ENCODE measurements at regions not wholly inside any gene's neighbourhood (a gene's known extent, or its start where the extent isn't known, plus 50 kb on each side); places are given as distances from the start of the nearest gene placed in this dataset.

- Mint-ChIP-seq H3K4me3 (ENCODE audit: low read depth) (no peak overlapping the region), H3K27me3 (ENCODE audit: low read depth) (no peaks in the 10 kb centered on the region), H3K27ac (no peak overlapping the region), H3K36me3 (ENCODE audit: low read depth) (no peaks in the 10 kb centered on the region), H3K4me1 (ENCODE audit: low read depth) (no peaks in the 10 kb centered on the region), H3K9me3 (no peaks in the 10 kb centered on the region)
- intact Hi-C loops (cut with micrococcal nuclease) = no loop called here
- no peak for DNase-seq (ENCODE audit: low spot score)
Observed at GRCh38 chr3:174336784-174337183, 522.4 kb upstream of the NAALADL2 start.

DNA sequence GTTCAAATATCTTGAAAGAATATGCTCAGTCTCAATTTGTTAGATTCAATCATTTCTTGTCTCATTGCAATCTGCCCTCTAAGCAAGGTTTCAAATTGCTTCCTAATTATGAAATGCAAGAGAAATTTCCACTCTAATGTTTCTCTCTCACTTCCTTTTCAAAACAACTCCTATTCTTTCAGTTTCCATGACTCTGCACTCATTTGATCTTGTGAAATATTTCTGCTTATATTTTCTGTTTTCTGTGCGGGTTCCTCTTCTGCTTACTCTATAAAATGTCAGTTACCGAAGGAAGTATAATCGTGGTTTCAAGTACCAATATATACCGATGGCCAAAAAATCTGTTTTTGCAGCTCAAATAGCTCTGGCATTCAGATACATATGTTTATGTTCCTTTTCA lies 521.9 kb upstream of the NAALADL2 start:
- Mint-ChIP-seq H3K36me3 (ENCODE audit: low read depth) (no peaks in the 10 kb centered on the region), H3K4me1 (ENCODE audit: low read depth) (no peaks in the 10 kb centered on the region), H3K4me3 (ENCODE audit: low read depth) (no peak overlapping the region), H3K27me3 (ENCODE audit: low read depth) (no peaks in the 10 kb centered on the region), H3K27ac (no peak overlapping the region), H3K9me3 (no peaks in the 10 kb centered on the region)
- intact Hi-C loops (cut with micrococcal nuclease) = no loop called here
- DNase-seq (ENCODE audit: low spot score) = no peak

GRCh38 chr3:174340624-174341587 lies 518.2 kb upstream of the NAALADL2 start:
- H3K9me3 Mint-ChIP-seq = no peaks in the 10 kb centered on the region
- H3K36me3 Mint-ChIP-seq (ENCODE audit: low read depth) = no peaks in the 10 kb centered on the region
- DNase-seq (ENCODE audit: low spot score) = no peak
- no peak overlapping the region for H3K4me3 Mint-ChIP-seq (ENCODE audit: low read depth)
- intact Hi-C loops (cut with micrococcal nuclease) = no loop called here
- no peak overlapping the region for H3K27ac Mint-ChIP-seq
- H3K4me1 Mint-ChIP-seq (ENCODE audit: low read depth) = no peaks in the 10 kb centered on the region
- H3K27me3 Mint-ChIP-seq (ENCODE audit: low read depth) = no peaks in the 10 kb centered on the region

DNA sequence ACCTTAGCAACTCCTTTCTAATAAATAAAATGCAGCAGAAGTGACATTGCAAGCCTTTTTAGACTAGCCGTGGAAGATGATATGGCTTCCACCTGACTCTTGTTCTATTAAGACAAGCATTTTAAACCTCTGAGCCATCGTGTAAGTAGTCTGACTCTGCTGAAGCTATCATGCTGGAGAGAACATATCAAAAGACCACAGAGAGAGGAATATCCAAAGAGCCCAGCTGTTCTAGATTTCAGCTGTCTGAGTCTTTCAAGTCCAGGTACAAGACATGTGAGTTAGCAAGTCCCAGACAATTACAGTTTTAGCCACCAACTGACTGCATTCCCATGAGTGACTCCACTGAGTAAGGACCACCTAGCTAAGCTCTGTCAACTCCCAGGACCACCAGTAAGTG lies 517.0 kb upstream of the NAALADL2 start:
- Mint-ChIP-seq H3K36me3 (ENCODE audit: low read depth) (no peaks in the 10 kb centered on the region), H3K27ac (no peak overlapping the region), H3K9me3 (no peaks in the 10 kb centered on the region), H3K4me1 (ENCODE audit: low read depth) (no peaks in the 10 kb centered on the region), H3K27me3 (ENCODE audit: low read depth) (no peaks in the 10 kb centered on the region), H3K4me3 (ENCODE audit: low read depth) (no peak overlapping the region)
- intact Hi-C loops (cut with micrococcal nuclease) = no loop called here
- no peak for DNase-seq (ENCODE audit: low spot score)

GRCh38 chr3:174342941-174343501 lies 516.1 kb upstream of the NAALADL2 start:
- no peak overlapping the region for H3K4me3 Mint-ChIP-seq (ENCODE audit: low read depth)

GRCh38 chr3:174346141-174346540 lies 513.0 kb upstream of the NAALADL2 start:
- H3K4me3 Mint-ChIP-seq (ENCODE audit: low read depth) = no peak overlapping the region
- H3K36me3 Mint-ChIP-seq (ENCODE audit: low read depth) = no peaks in the 10 kb centered on the region
- no peaks in the 10 kb centered on the region for H3K9me3 Mint-ChIP-seq
- intact Hi-C loops (cut with micrococcal nuclease) = no loop called here
- no peaks in the 10 kb centered on the region for H3K27me3 Mint-ChIP-seq (ENCODE audit: low read depth)
- H3K27ac Mint-ChIP-seq = no peak overlapping the region
- no peak for DNase-seq (ENCODE audit: low spot score)
- no peaks in the 10 kb centered on the region for H3K4me1 Mint-ChIP-seq (ENCODE audit: low read depth)

More at GRCh38 chr3:174342941-174343501, 516.1 kb upstream of the NAALADL2 start:
- no peak overlapping the region for H3K27ac Mint-ChIP-seq
- no peaks in the 10 kb centered on the region for H3K36me3 Mint-ChIP-seq (ENCODE audit: low read depth)
- no peak for DNase-seq (ENCODE audit: low spot score)
- no peaks in the 10 kb centered on the region for H3K4me1 Mint-ChIP-seq (ENCODE audit: low read depth)
- intact Hi-C loops (cut with micrococcal nuclease) = no loop called here
- no peaks in the 10 kb centered on the region for H3K9me3 Mint-ChIP-seq
- H3K27me3 Mint-ChIP-seq (ENCODE audit: low read depth) = no peaks in the 10 kb centered on the region

- intact Hi-C loops (cut with micrococcal nuclease) = no loop called here
- no peak for DNase-seq (ENCODE audit: low spot score)
- no peaks in the 10 kb centered on the region for H3K9me3 Mint-ChIP-seq
- no peaks in the 10 kb centered on the region for H3K4me1 Mint-ChIP-seq (ENCODE audit: low read depth)
- H3K36me3 Mint-ChIP-seq (ENCODE audit: low read depth) = no peaks in the 10 kb centered on the region
- H3K4me3 Mint-ChIP-seq (ENCODE audit: low read depth) = no peak overlapping the region
- H3K27ac Mint-ChIP-seq = no peak overlapping the region
- no peaks in the 10 kb centered on the region for H3K27me3 Mint-ChIP-seq (ENCODE audit: low read depth)
Observed at GRCh38 chr3:174346571-174346970, 512.6 kb upstream of the NAALADL2 start.

DNA sequence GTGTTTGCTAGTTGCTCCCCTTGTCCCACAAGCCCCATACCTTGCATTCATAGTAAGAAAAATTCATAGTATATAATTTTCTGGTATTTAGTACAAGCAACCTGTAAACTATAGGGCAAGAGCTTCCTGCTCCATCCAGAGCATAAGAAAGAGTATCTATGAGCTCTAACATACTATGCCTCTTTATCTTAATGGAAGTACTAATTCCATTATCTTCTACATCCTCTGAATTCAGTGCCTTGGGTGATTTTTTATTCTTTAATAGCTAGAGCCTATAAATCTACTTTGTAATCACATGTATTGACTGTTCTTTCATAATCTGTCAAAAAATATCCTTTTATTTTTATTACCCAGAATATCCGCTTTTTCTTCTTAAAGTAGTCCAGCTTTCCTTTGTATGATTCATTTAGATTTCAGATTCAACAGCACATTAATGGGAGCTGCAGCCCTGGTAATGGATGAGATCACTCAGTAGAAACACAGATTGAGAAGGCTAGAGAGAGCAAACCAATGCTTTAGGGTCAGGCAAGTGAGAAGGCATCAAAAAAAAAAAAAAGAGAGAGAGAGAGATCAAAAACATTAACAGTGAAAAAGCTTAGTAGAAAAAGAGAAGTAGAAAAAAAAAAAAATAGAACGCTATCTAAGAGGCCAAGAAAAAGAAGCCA lies 511.5 kb upstream of the NAALADL2 start:
- Mint-ChIP-seq H3K4me1 (ENCODE audit: low read depth) (no peaks in the 10 kb centered on the region), H3K36me3 (ENCODE audit: low read depth) (no peaks in the 10 kb centered on the region), H3K27ac (no peak overlapping the region), H3K4me3 (ENCODE audit: low read depth) (no peak overlapping the region), H3K27me3 (ENCODE audit: low read depth) (no peaks in the 10 kb centered on the region), H3K9me3 (no peaks in the 10 kb centered on the region)
- DNase-seq (ENCODE audit: low spot score) = no peak
- intact Hi-C loops (cut with micrococcal nuclease) = no loop called here

DNA sequence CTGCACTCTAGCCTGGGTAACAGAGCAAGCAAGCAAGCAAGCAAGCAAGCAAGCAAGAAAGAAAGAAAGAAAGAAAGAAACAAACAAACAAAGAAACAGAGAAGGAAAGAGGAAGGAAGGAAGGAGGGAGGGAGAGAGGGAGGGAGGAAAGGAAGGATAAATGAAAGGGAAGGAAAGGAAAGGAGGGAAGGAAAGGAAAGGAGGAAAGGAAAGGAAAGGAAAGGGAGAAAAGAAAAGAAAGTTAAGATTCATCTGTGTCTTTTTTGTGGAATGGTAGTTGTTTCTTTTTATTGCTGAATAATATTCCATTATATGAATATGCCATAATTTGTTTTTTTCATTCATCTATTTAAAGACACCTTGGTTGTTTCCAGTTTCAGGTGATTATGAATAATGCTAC lies 506.9 kb upstream of the NAALADL2 start:
- H3K4me1 Mint-ChIP-seq (ENCODE audit: low read depth) = no peaks in the 10 kb centered on the region
- no peak overlapping the region for H3K4me3 Mint-ChIP-seq (ENCODE audit: low read depth)
- H3K9me3 Mint-ChIP-seq = no peaks in the 10 kb centered on the region
- no peak for DNase-seq (ENCODE audit: low spot score)
- intact Hi-C loops (cut with micrococcal nuclease) = no loop called here
- no peaks in the 10 kb centered on the region for H3K36me3 Mint-ChIP-seq (ENCODE audit: low read depth)
- H3K27ac Mint-ChIP-seq = no peak overlapping the region
- H3K27me3 Mint-ChIP-seq (ENCODE audit: low read depth) = no peaks in the 10 kb centered on the region

GRCh38 chr3:174355505-174355904 lies 503.6 kb upstream of the NAALADL2 start:
- Mint-ChIP-seq H3K4me3 (ENCODE audit: low read depth) (no peak overlapping the region), H3K4me1 (ENCODE audit: low read depth) (no peaks in the 10 kb centered on the region), H3K9me3 (no peaks in the 10 kb centered on the region), H3K36me3 (ENCODE audit: low read depth) (no peaks in the 10 kb centered on the region), H3K27me3 (ENCODE audit: low read depth) (no peaks in the 10 kb centered on the region), H3K27ac (no peak overlapping the region)
- DNase-seq (ENCODE audit: low spot score) = no peak
- intact Hi-C loops (cut with micrococcal nuclease) = no loop called here

DNA sequence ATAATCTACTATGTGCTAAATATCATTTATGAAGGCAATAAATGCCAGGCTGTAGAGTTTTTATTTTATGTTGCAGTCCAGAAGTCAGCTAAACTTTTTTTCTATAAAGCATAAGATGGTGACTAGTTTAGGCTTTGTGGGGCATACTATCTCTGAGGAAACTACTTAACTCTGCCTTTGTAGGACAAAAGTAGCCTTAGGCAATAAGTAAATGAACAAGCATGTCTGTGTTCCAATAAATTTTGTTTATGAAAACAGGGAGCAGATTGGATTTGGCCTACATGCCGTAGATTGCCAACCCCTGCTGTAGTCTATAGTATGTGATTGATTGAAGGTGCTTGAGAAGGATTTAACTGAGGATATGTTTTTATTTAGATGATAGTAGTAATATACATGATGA lies 502.5 kb upstream of the NAALADL2 start:
- Mint-ChIP-seq H3K4me3 (ENCODE audit: low read depth) (no peak overlapping the region), H3K27ac (no peak overlapping the region), H3K27me3 (ENCODE audit: low read depth) (no peaks in the 10 kb centered on the region), H3K9me3 (no peaks in the 10 kb centered on the region), H3K36me3 (ENCODE audit: low read depth) (no peaks in the 10 kb centered on the region), H3K4me1 (ENCODE audit: low read depth) (no peaks in the 10 kb centered on the region)
- intact Hi-C loops (cut with micrococcal nuclease) = no loop called here
- DNase-seq (ENCODE audit: low spot score) = no peak

- intact Hi-C loops (cut with micrococcal nuclease) = no loop called here
- H3K27ac Mint-ChIP-seq = no peak overlapping the region
- H3K4me3 Mint-ChIP-seq (ENCODE audit: low read depth) = no peak overlapping the region
- H3K4me1 Mint-ChIP-seq (ENCODE audit: low read depth) = no peaks in the 10 kb centered on the region
- no peaks in the 10 kb centered on the region for H3K36me3 Mint-ChIP-seq (ENCODE audit: low read depth)
- no peak for DNase-seq (ENCODE audit: low spot score)
- H3K27me3 Mint-ChIP-seq (ENCODE audit: low read depth) = no peaks in the 10 kb centered on the region
- no peaks in the 10 kb centered on the region for H3K9me3 Mint-ChIP-seq
Observed at GRCh38 chr3:174358252-174358651, 500.9 kb upstream of the NAALADL2 start.

GRCh38 chr3:174362556-174362955 lies 496.6 kb upstream of the NAALADL2 start:
- no peak for DNase-seq (ENCODE audit: low spot score)
- H3K27me3 Mint-ChIP-seq (ENCODE audit: low read depth) = no peaks in the 10 kb centered on the region
- no peak overlapping the region for H3K4me3 Mint-ChIP-seq (ENCODE audit: low read depth)
- no peak overlapping the region for H3K27ac Mint-ChIP-seq
- H3K9me3 Mint-ChIP-seq = no peaks in the 10 kb centered on the region
- intact Hi-C loops (cut with micrococcal nuclease) = no loop called here
- H3K4me1 Mint-ChIP-seq (ENCODE audit: low read depth) = no peaks in the 10 kb centered on the region
- H3K36me3 Mint-ChIP-seq (ENCODE audit: low read depth) = no peaks in the 10 kb centered on the region

Measured in activated T-helper 2 cell treated with anti-CD3 and anti-CD28 coated beads, Interferon-gamma antibody, Interleukin-2, Interleukin-4, amounts not matched to agents 10 μg/mL and 5 μg/mL and 100 μg/mL, durations not matched to agents 14 hours and 24 hours and 36 hours (primary cell).